ENCODE measurements at regions not wholly inside any gene's neighbourhood (a gene's known extent, or its start where the extent isn't known, plus 50 kb on each side); places are given as distances from the start of the nearest gene placed in this dataset.

DNA sequence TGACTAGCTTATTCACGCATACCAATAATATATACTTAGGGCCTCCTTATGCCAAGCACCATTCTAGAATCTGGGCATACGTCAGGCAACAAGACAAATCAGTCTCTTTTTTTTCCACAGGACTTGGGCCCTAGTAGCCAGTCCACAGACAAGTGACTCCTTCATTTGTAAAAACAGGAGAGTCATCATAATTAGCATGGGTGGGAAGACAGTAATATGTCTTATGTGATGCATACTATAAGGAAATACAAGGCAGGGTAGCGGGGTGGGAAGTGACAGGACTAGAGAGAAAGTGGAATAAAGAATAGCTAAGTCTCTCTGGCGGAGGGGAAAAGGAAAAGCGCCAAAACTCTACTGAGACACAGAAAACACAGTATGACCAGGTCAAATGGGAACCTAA, 439.6 kb upstream of the MDFIC2 start:
- TF ChIP-seq, protein P1, sequence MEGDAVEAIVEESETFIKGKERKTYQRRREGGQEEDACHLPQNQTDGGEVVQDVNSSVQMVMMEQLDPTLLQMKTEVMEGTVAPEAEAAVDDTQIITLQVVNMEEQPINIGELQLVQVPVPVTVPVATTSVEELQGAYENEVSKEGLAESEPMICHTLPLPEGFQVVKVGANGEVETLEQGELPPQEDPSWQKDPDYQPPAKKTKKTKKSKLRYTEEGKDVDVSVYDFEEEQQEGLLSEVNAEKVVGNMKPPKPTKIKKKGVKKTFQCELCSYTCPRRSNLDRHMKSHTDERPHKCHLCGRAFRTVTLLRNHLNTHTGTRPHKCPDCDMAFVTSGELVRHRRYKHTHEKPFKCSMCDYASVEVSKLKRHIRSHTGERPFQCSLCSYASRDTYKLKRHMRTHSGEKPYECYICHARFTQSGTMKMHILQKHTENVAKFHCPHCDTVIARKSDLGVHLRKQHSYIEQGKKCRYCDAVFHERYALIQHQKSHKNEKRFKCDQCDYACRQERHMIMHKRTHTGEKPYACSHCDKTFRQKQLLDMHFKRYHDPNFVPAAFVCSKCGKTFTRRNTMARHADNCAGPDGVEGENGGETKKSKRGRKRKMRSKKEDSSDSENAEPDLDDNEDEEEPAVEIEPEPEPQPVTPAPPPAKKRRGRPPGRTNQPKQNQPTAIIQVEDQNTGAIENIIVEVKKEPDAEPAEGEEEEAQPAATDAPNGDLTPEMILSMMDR (IDR thresholded peaks at IDR 0.05; ENCODE audit: insufficient read depth, low read length, poor library complexity, severe bottlenecking): no peak
- no peak for TF ChIP-seq EZH2phosphoT487 (conservative IDR thresholded peaks at IDR 0.05; ENCODE audit: low read length)

Measured in SU-DHL-6 (cell line).